CD4-positive, alpha-beta T cell treated with Interleukin-15 for 1 hour (primary cell): ENCODE measurements at regions not wholly inside any gene's neighbourhood (a gene's known extent, or its start where the extent isn't known, plus 50 kb on each side); places are given as distances from the start of the nearest gene placed in this dataset.

Experiments used
- DNase-seq: peaks from one replicate; pipeline ENCODE4 v3.0.0-alpha.2; 2020

- no peak for DNase-seq
Measured at GRCh38 chr17:31702041-31702440, 157.0 kb downstream of the COPRS start.

- DNase-seq = no peak
Measured at GRCh38 chr17:31700973-31701372, 158.1 kb downstream of the COPRS start.

GRCh38 chr17:31699886-31700285, 159.2 kb downstream of the COPRS start:
- no peak for DNase-seq

GRCh38 chr17:31699281-31699680, 159.8 kb downstream of the COPRS start:
- no peak for DNase-seq

GRCh38 chr17:31698751-31699150, 160.3 kb downstream of the COPRS start:
- DNase-seq = no peak

- no peak for DNase-seq
Measured at GRCh38 chr17:31697838-31698237, 161.2 kb downstream of the COPRS start.

GRCh38 chr17:31696703-31697325, 162.2 kb downstream of the COPRS start:
- no peak for DNase-seq

GRCh38 chr17:31696184-31696602, 162.9 kb downstream of the COPRS start:
- DNase-seq = no peak

GRCh38 chr17:31695456-31696090, 163.5 kb downstream of the COPRS start:
- DNase-seq = no peak

GRCh38 chr17:31693433-31694220, 165.4 kb downstream of the COPRS start:
- no peak for DNase-seq

- no peak for DNase-seq
Measured at GRCh38 chr17:31692632-31693031, 166.4 kb downstream of the COPRS start.

GRCh38 chr17:31692027-31692426, 167.0 kb downstream of the COPRS start:
- DNase-seq = no peak

GRCh38 chr17:31691251-31691905, 167.7 kb downstream of the COPRS start:
- DNase-seq = no peak

- DNase-seq = no peak
Measured at GRCh38 chr17:31690151-31690551, 168.9 kb downstream of the COPRS start.

- no peak for DNase-seq
Measured at GRCh38 chr17:31688701-31689100, 170.3 kb downstream of the COPRS start.

GRCh38 chr17:31687505-31688126, 171.4 kb downstream of the COPRS start:
- no peak for DNase-seq

- DNase-seq = no peak
Measured at GRCh38 chr17:31686495-31686894, 172.5 kb downstream of the COPRS start.

- DNase-seq = no peak
Measured at GRCh38 chr17:31684901-31685300, 174.1 kb downstream of the COPRS start.

- DNase-seq = peak; percentile 63
Measured at GRCh38 chr17:31680126-31680525, 178.9 kb downstream of the COPRS start.

- no peak for DNase-seq
Measured at GRCh38 chr17:31679667-31680066, 179.4 kb downstream of the COPRS start.

- DNase-seq = no peak
Measured at GRCh38 chr17:31678431-31678830, 180.6 kb downstream of the COPRS start.

GRCh38 chr17:31677681-31678080, 181.4 kb downstream of the COPRS start:
- no peak for DNase-seq

GRCh38 chr17:31677036-31677435, 182.0 kb downstream of the COPRS start:
- DNase-seq = no peak
